ENCODE measurements at regions not wholly inside any gene's neighbourhood (a gene's known extent, or its start where the extent isn't known, plus 50 kb on each side); places are given as distances from the start of the nearest gene placed in this dataset.

- Histone ChIP-seq H3K9me2 (replicated peaks; ENCODE audit: insufficient read depth, low read length) (no peaks in the 10 kb centered on the region), H3K27ac (ENCODE audit: low read length) (no peak overlapping the region), H3K9ac (ENCODE audit: low read length) (no peak overlapping the region), H3K9me3 (ENCODE audit: low read length) (no peaks in the 10 kb centered on the region), H3K27me3 (ENCODE audit: low read length) (no peaks in the 10 kb centered on the region), H3K79me2 (ENCODE audit: low read length) (no peaks in the 10 kb centered on the region), H3K4me3 (ENCODE audit: low read length) (no peak overlapping the region), H2AFZ (ENCODE audit: low read length) (no peak overlapping the region), H3K4me1 (ENCODE audit: low read length) (peaks cover 6% of the 10 kb centered on the region), H3K4me2 (ENCODE audit: low read depth, low read length, poor library complexity, severe bottlenecking) (no peak overlapping the region), H3K36me3 (ENCODE audit: insufficient read depth, low read length) (no peaks in the 10 kb centered on the region), H4K20me1 (ENCODE audit: insufficient read depth, low read depth, low read length) (no peaks in the 10 kb centered on the region)
- no peak for DNase-seq
Observed at GRCh38 chr2:196544906-196545433, 94.5 kb upstream of the CCDC150 start.

DNA sequence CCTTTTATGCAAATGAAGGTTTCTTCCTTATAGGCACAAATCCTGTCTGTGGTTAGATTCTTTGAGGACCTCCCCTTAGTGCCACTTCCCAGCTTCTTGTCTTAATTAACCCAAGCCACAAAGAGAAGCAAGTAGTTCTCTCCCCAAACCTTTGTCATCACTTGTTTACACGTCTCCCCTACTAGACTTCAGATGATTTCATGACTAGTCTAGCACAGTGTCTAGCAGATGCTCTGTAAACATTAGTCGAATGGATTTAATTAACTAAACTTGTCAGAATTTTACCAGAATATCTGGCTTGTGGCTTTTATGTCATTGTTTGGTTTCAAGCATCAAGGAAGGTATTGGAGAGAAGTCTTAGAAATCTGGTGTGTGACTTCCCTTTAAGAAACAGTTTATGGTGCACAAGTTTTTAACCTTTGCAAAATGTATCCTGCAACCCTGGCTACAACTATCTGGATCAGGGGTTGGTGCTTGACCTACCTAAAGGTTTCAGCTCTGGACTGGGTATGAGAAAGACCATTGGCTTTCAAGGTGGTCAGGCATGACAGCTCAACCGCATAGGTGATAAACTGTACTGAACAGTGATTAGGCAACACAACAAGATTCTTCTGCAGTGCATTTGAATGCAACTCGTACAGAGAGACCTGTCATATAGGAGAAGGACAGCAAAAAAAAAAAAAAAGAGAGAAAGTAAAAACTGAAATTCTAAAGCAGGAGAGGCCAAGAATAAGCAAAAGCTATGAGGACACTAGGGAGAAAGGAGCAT is 93.2 kb upstream of the CCDC150 start:
- H2AFZ ChIP-seq (ENCODE audit: low read length) = no peak overlapping the region
- H3K27me3 ChIP-seq (ENCODE audit: low read length) = no peaks in the 10 kb centered on the region
- no peak overlapping the region for H3K27ac ChIP-seq (ENCODE audit: low read length)
- no peaks in the 10 kb centered on the region for H3K9me2 ChIP-seq (replicated peaks; ENCODE audit: insufficient read depth, low read length)
- H3K9me3 ChIP-seq (ENCODE audit: low read length) = no peaks in the 10 kb centered on the region
- H4K20me1 ChIP-seq (ENCODE audit: insufficient read depth, low read depth, low read length) = no peaks in the 10 kb centered on the region
- no peak for DNase-seq
- H3K36me3 ChIP-seq (ENCODE audit: insufficient read depth, low read length) = no peaks in the 10 kb centered on the region
- no peaks in the 10 kb centered on the region for H3K79me2 ChIP-seq (ENCODE audit: low read length)
- H3K9ac ChIP-seq (ENCODE audit: low read length) = no peak overlapping the region
- peaks cover 6% of the 10 kb centered on the region for H3K4me1 ChIP-seq (ENCODE audit: low read length)
- H3K4me3 ChIP-seq (ENCODE audit: low read length) = no peak overlapping the region
- H3K4me2 ChIP-seq (ENCODE audit: low read depth, low read length, poor library complexity, severe bottlenecking) = no peak overlapping the region

- H3K27me3 ChIP-seq (ENCODE audit: low read length) = no peaks in the 10 kb centered on the region
- no peak overlapping the region for H2AFZ ChIP-seq (ENCODE audit: low read length)
- DNase-seq = no peak
- no peak overlapping the region for H3K9ac ChIP-seq (ENCODE audit: low read length)
- no peak overlapping the region for H3K4me2 ChIP-seq (ENCODE audit: low read depth, low read length, poor library complexity, severe bottlenecking)
- no peaks in the 10 kb centered on the region for H3K79me2 ChIP-seq (ENCODE audit: low read length)
- H3K4me3 ChIP-seq (ENCODE audit: low read length) = no peak overlapping the region
- H3K9me3 ChIP-seq (ENCODE audit: low read length) = no peaks in the 10 kb centered on the region
- H3K9me2 ChIP-seq (replicated peaks; ENCODE audit: insufficient read depth, low read length) = no peaks in the 10 kb centered on the region
- no peaks in the 10 kb centered on the region for H4K20me1 ChIP-seq (ENCODE audit: insufficient read depth, low read depth, low read length)
- H3K4me1 ChIP-seq (ENCODE audit: low read length) = peaks cover 6% of the 10 kb centered on the region
- H3K36me3 ChIP-seq (ENCODE audit: insufficient read depth, low read length) = no peaks in the 10 kb centered on the region
- no peak overlapping the region for H3K27ac ChIP-seq (ENCODE audit: low read length)
Observed at GRCh38 chr2:196549052-196549451, 90.5 kb upstream of the CCDC150 start.

- H3K9me3 ChIP-seq (ENCODE audit: low read length) = no peaks in the 10 kb centered on the region
- H3K9ac ChIP-seq (ENCODE audit: low read length) = no peak overlapping the region
- H4K20me1 ChIP-seq (ENCODE audit: insufficient read depth, low read depth, low read length) = no peaks in the 10 kb centered on the region
- peaks cover 1% of the 10 kb centered on the region for H3K4me1 ChIP-seq (ENCODE audit: low read length)
- no peaks in the 10 kb centered on the region for H3K36me3 ChIP-seq (ENCODE audit: insufficient read depth, low read length)
- H2AFZ ChIP-seq (ENCODE audit: low read length) = no peak overlapping the region
- H3K9me2 ChIP-seq (replicated peaks; ENCODE audit: insufficient read depth, low read length) = no peaks in the 10 kb centered on the region
- no peak overlapping the region for H3K4me3 ChIP-seq (ENCODE audit: low read length)
- H3K4me2 ChIP-seq (ENCODE audit: low read depth, low read length, poor library complexity, severe bottlenecking) = no peak overlapping the region
- no peak overlapping the region for H3K27ac ChIP-seq (ENCODE audit: low read length)
- no peaks in the 10 kb centered on the region for H3K79me2 ChIP-seq (ENCODE audit: low read length)
- no peak for DNase-seq
- H3K27me3 ChIP-seq (ENCODE audit: low read length) = no peaks in the 10 kb centered on the region
Observed at GRCh38 chr2:196551014-196551413, 88.5 kb upstream of the CCDC150 start.

DNA sequence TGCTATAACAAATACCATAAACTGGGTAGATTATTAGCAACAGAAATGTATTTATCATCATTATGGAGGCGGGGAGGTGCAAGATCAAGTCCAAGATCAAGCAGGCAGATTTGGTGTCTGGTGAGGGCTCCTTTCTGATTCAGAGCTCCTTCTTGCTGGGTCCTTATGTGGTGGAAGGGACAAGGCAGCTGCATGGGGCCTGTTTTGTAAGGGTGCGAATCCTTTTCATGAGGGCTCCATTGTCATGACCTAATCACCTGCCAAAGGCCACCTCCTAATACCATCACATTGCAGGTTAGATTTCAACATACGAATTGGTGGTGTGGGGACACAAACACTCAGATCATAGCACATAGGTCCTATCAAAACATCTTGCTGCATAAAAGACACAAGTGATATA is 84.4 kb upstream of the CCDC150 start:
- Histone ChIP-seq H3K9ac (ENCODE audit: low read length) (no peak overlapping the region), H3K4me2 (ENCODE audit: low read depth, low read length, poor library complexity, severe bottlenecking) (no peak overlapping the region), H3K4me1 (ENCODE audit: low read length) (no peaks in the 10 kb centered on the region), H3K27ac (ENCODE audit: low read length) (no peak overlapping the region), H3K4me3 (ENCODE audit: low read length) (no peak overlapping the region), H2AFZ (ENCODE audit: low read length) (no peak overlapping the region), H4K20me1 (ENCODE audit: insufficient read depth, low read depth, low read length) (no peaks in the 10 kb centered on the region), H3K79me2 (ENCODE audit: low read length) (no peaks in the 10 kb centered on the region), H3K9me2 (replicated peaks; ENCODE audit: insufficient read depth, low read length) (no peaks in the 10 kb centered on the region), H3K9me3 (ENCODE audit: low read length) (no peaks in the 10 kb centered on the region), H3K27me3 (ENCODE audit: low read length) (no peaks in the 10 kb centered on the region), H3K36me3 (ENCODE audit: insufficient read depth, low read length) (no peaks in the 10 kb centered on the region)
- no peak for DNase-seq

DNA sequence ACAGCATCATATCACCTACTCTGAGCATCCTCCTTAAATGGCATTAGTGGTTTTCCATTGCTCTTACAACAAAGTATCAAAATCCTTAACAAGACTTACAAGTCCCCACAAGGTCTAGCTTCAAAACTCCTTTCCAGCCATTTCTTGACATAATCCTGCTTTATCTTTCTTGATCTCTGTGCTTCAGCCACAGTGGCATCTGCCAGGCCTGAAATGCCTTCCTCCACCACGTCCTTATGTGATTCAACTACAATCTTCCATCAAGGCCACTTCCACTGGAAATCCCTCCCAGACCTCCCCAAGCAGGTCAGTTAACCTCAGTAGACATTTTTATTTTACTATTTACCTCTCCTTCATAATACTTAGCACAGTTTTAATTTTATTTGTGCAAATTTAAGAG is 83.8 kb upstream of the CCDC150 start:
- no peak overlapping the region for H3K9ac ChIP-seq (ENCODE audit: low read length)
- no peak for DNase-seq

GRCh38 chr2:196558497-196558896 is 81.0 kb upstream of the CCDC150 start:
- Histone ChIP-seq H3K9ac (ENCODE audit: low read length) (no peak overlapping the region), H4K20me1 (ENCODE audit: insufficient read depth, low read depth, low read length) (no peaks in the 10 kb centered on the region), H3K4me1 (ENCODE audit: low read length) (no peaks in the 10 kb centered on the region), H3K27ac (ENCODE audit: low read length) (no peak overlapping the region), H2AFZ (ENCODE audit: low read length) (no peak overlapping the region), H3K4me3 (ENCODE audit: low read length) (no peak overlapping the region), H3K9me3 (ENCODE audit: low read length) (no peaks in the 10 kb centered on the region), H3K9me2 (replicated peaks; ENCODE audit: insufficient read depth, low read length) (no peaks in the 10 kb centered on the region), H3K27me3 (ENCODE audit: low read length) (no peaks in the 10 kb centered on the region), H3K36me3 (ENCODE audit: insufficient read depth, low read length) (no peaks in the 10 kb centered on the region), H3K79me2 (ENCODE audit: low read length) (no peaks in the 10 kb centered on the region), H3K4me2 (ENCODE audit: low read depth, low read length, poor library complexity, severe bottlenecking) (no peak overlapping the region)
- no peak for DNase-seq

More for the DNA sequence above, 83.8 kb upstream of the CCDC150 start:
- no peaks in the 10 kb centered on the region for H3K9me3 ChIP-seq (ENCODE audit: low read length)
- H3K9me2 ChIP-seq (replicated peaks; ENCODE audit: insufficient read depth, low read length) = no peaks in the 10 kb centered on the region
- no peak overlapping the region for H3K4me2 ChIP-seq (ENCODE audit: low read depth, low read length, poor library complexity, severe bottlenecking)
- H3K27me3 ChIP-seq (ENCODE audit: low read length) = no peaks in the 10 kb centered on the region
- H3K4me3 ChIP-seq (ENCODE audit: low read length) = no peak overlapping the region
- no peak overlapping the region for H2AFZ ChIP-seq (ENCODE audit: low read length)
- no peaks in the 10 kb centered on the region for H4K20me1 ChIP-seq (ENCODE audit: insufficient read depth, low read depth, low read length)
- no peaks in the 10 kb centered on the region for H3K79me2 ChIP-seq (ENCODE audit: low read length)
- no peaks in the 10 kb centered on the region for H3K4me1 ChIP-seq (ENCODE audit: low read length)
- H3K27ac ChIP-seq (ENCODE audit: low read length) = no peak overlapping the region
- no peaks in the 10 kb centered on the region for H3K36me3 ChIP-seq (ENCODE audit: insufficient read depth, low read length)

DNA sequence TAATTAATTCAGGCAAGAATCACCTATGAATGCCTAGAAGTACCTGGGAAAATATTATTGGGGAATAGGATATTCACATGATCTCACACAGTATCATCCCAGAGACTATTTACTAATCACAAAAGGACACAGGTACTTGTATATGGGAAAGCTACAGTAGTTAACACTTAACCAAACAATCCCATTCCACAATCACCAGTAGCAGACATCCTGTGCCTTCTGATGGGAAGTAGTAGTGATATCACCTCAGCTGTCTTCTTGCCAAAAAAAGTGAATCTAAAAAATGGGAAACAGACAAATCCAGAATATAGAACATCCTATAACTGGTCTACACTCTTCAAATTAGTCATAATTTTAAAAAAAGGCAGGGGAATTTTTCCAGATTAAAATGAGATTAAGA is 75.6 kb upstream of the CCDC150 start:
- H3K4me3 ChIP-seq (ENCODE audit: low read length) = no peak overlapping the region
- no peak overlapping the region for H3K4me2 ChIP-seq (ENCODE audit: low read depth, low read length, poor library complexity, severe bottlenecking)
- H3K9ac ChIP-seq (ENCODE audit: low read length) = no peak overlapping the region
- H3K79me2 ChIP-seq (ENCODE audit: low read length) = no peaks in the 10 kb centered on the region
- no peak overlapping the region for H2AFZ ChIP-seq (ENCODE audit: low read length)
- no peaks in the 10 kb centered on the region for H4K20me1 ChIP-seq (ENCODE audit: insufficient read depth, low read depth, low read length)
- H3K4me1 ChIP-seq (ENCODE audit: low read length) = no peaks in the 10 kb centered on the region
- H3K9me2 ChIP-seq (replicated peaks; ENCODE audit: insufficient read depth, low read length) = no peaks in the 10 kb centered on the region
- H3K27ac ChIP-seq (ENCODE audit: low read length) = no peak overlapping the region
- DNase-seq = no peak
- H3K36me3 ChIP-seq (ENCODE audit: insufficient read depth, low read length) = no peaks in the 10 kb centered on the region
- no peaks in the 10 kb centered on the region for H3K9me3 ChIP-seq (ENCODE audit: low read length)
- no peaks in the 10 kb centered on the region for H3K27me3 ChIP-seq (ENCODE audit: low read length)

All from Karpas-422 (cell line).